ENCODE measurements at regions not wholly inside any gene's neighbourhood (a gene's known extent, or its start where the extent isn't known, plus 50 kb on each side); places are given as distances from the start of the nearest gene placed in this dataset.

DNA sequence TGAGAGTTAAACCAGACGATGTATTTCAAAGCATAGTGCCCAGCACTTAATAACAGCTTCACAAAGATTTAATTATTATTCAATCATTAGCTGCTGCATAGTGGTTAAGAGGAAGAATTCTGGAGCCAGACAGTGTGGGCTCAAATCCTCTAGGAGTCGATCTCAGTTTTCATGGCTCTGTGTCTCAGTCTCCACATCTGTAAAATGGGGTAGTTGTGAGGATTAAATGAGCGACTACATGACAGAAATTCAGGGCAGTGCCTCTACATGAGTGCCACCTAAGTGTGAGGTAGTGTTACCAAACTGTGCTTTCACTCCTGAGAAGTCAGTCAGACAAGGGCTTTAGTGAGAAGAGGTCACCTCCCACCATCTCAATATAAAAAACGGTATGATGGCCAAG is 81.7 kb upstream of the FGFR2 start:
- no peak for DNase-seq (ENCODE audit: low read depth, low spot score)
- H3K27me3 ChIP-seq (replicated peaks in 1 of 2; ENCODE audit: control insufficient read depth in 2 of 2, insufficient read depth in 2 of 2, low read length in 1 of 2), result no peaks in the 10 kb centered on the region; a peak in 1 of 4 replicates
- FAIRE-seq, result no peak
- no peaks in the 10 kb centered on the region for H3K36me3 ChIP-seq (ENCODE audit: control insufficient read depth in 2 of 2, insufficient read depth in 2 of 2, low read length in 1 of 2)
- H3K9ac ChIP-seq (ENCODE audit: control insufficient read depth, insufficient read depth, low read length), result no peak overlapping the region
- H4K20me1 ChIP-seq (ENCODE audit: control insufficient read depth, insufficient read depth), result no peaks in the 10 kb centered on the region
- H3K9me3 ChIP-seq (replicated peaks; ENCODE audit: control insufficient read depth, insufficient read depth, low read length), result peaks cover 4% of the 10 kb centered on the region; the same call in 2 of the 3 replicates
- POLR2A ChIA-PET, result no interaction called here
- CTCF ChIA-PET, result no interaction called here
- TF ChIP-seq SMARCA5 (IDR thresholded peaks at IDR 0.05) (no peak), IRF4 (IDR thresholded peaks at IDR 0.05; ENCODE audit: low read depth, low read length) (no peak), SMAD1 (IDR thresholded peaks at IDR 0.05; ENCODE audit: low read depth, partially characterized antibody) (no peak), ZNF384 (IDR thresholded peaks at IDR 0.05; ENCODE audit: borderline replicate concordance, low read depth, low read length) (no peak), ZBED1 (IDR thresholded peaks at IDR 0.05; ENCODE audit: borderline replicate concordance) (no peak), CREB1 (IDR thresholded peaks at IDR 0.05; ENCODE audit: low read depth) (no peak), NR2C1 (IDR thresholded peaks at IDR 0.05) (no peak), LARP7 (IDR thresholded peaks at IDR 0.05) (no peak), CHD1 (IDR thresholded peaks at IDR 0.05; ENCODE audit: low read depth, low read length) (no peak), SP1 (IDR thresholded peaks at IDR 0.05; ENCODE audit: low read depth, low read length) (no peak), EZH2 (IDR thresholded peaks at IDR 0.05; ENCODE audit: borderline replicate concordance, control insufficient read depth, low read depth, low read length) (no peak), BHLHE40 (IDR thresholded peaks at IDR 0.05; ENCODE audit: borderline replicate concordance in 1 of 2, low read depth in 2 of 2, low read length in 1 of 2) (no peak), ZNF217 (IDR thresholded peaks at IDR 0.05) (no peak), ZNF687 (IDR thresholded peaks at IDR 0.05) (no peak)
- TF ChIP-seq, protein P1, sequence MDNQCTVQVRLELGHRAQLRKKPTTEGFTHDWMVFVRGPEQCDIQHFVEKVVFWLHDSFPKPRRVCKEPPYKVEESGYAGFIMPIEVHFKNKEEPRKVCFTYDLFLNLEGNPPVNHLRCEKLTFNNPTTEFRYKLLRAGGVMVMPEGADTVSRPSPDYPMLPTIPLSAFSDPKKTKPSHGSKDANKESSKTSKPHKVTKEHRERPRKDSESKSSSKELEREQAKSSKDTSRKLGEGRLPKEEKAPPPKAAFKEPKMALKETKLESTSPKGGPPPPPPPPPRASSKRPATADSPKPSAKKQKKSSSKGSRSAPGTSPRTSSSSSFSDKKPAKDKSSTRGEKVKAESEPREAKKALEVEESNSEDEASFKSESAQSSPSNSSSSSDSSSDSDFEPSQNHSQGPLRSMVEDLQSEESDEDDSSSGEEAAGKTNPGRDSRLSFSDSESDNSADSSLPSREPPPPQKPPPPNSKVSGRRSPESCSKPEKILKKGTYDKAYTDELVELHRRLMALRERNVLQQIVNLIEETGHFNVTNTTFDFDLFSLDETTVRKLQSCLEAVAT (IDR thresholded peaks at IDR 0.05), result no peak
- TF ChIP-seq, protein P2, sequence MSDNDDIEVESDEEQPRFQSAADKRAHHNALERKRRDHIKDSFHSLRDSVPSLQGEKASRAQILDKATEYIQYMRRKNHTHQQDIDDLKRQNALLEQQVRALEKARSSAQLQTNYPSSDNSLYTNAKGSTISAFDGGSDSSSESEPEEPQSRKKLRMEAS (IDR thresholded peaks at IDR 0.05; ENCODE audit: low read depth, low read length), result no peak
- TF ChIP-seq, protein P3, sequence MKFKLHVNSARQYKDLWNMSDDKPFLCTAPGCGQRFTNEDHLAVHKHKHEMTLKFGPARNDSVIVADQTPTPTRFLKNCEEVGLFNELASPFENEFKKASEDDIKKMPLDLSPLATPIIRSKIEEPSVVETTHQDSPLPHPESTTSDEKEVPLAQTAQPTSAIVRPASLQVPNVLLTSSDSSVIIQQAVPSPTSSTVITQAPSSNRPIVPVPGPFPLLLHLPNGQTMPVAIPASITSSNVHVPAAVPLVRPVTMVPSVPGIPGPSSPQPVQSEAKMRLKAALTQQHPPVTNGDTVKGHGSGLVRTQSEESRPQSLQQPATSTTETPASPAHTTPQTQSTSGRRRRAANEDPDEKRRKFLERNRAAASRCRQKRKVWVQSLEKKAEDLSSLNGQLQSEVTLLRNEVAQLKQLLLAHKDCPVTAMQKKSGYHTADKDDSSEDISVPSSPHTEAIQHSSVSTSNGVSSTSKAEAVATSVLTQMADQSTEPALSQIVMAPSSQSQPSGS (IDR thresholded peaks at IDR 0.05; ENCODE audit: low read length), result no peak
- TF ChIP-seq, protein P4, sequence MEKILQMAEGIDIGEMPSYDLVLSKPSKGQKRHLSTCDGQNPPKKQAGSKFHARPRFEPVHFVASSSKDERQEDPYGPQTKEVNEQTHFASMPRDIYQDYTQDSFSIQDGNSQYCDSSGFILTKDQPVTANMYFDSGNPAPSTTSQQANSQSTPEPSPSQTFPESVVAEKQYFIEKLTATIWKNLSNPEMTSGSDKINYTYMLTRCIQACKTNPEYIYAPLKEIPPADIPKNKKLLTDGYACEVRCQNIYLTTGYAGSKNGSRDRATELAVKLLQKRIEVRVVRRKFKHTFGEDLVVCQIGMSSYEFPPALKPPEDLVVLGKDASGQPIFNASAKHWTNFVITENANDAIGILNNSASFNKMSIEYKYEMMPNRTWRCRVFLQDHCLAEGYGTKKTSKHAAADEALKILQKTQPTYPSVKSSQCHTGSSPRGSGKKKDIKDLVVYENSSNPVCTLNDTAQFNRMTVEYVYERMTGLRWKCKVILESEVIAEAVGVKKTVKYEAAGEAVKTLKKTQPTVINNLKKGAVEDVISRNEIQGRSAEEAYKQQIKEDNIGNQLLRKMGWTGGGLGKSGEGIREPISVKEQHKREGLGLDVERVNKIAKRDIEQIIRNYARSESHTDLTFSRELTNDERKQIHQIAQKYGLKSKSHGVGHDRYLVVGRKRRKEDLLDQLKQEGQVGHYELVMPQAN (conservative IDR thresholded peaks at IDR 0.05), result no peak
- no peaks in the 10 kb centered on the region for H3K79me2 ChIP-seq (ENCODE audit: control insufficient read depth, insufficient read depth, low read length)
- no peak overlapping the region for H3K27ac ChIP-seq (ENCODE audit: control insufficient read depth, insufficient read depth)
- SMC1A ChIA-PET (ENCODE audit: uncharacterized antibody, unreplicated experiment), result no interaction called here
- intact Hi-C loops (cut with micrococcal nuclease; ENCODE audit: unreplicated experiment) (no loop called here), in situ Hi-C loops (cut with MboI) (no loop called here)
- H3K4me1 ChIP-seq (ENCODE audit: control insufficient read depth, insufficient read depth, low read length), result peaks cover 3% of the 10 kb centered on the region; the same call in 1 of the 2 replicates
- BruUV-seq (replicated peaks), result no TSS peak
- RAD21 ChIA-PET (ENCODE audit: unreplicated experiment), result no interaction called here
- H3K4me2 ChIP-seq (ENCODE audit: control insufficient read depth, insufficient read depth), result no peak overlapping the region
- no peak for ATAC-seq
- H2AFZ ChIP-seq (ENCODE audit: control insufficient read depth, low read depth, low read length), result no peak overlapping the region
- 10% methylated on average over 4 of the region's 4 CpGs for WGBS (ENCODE audit: insufficient coverage, insufficient replicate concordance, low lambda C conversion rate, missing lambda C conversion rate)
- H3K4me3 ChIP-seq, result no peak overlapping the region

Data from GM12878 (cell line).